PC-3 (cell line): ENCODE measurements at regions not wholly inside any gene's neighbourhood (a gene's known extent, or its start where the extent isn't known, plus 50 kb on each side); places are given as distances from the start of the nearest gene placed in this dataset.

Source experiments
- ATAC-seq: fragments of 200-7000 bp; cut with Tn5 transposase; 2 replicates; pipeline ENCODE4 v1.9.1; 2020; ENCODE audit warnings: mild to moderate bottlenecking, moderate library complexity
- BruUV-seq: library from RNA; stranded (reverse); fragments of 400-500 nt; replicated peaks from 2 replicates; lab custom pipeline; 2021; lab: Mats Ljungman, UMichigan
- CTCF ChIA-PET: fragments of 300-600 bp; sonication (Branson Sonifier 250); formaldehyde crosslinking; loops from one replicate; lab custom pipeline; 2022; ENCODE audit warnings: antibody characterized with exemption; lab: Charles Lee
- POLR2A ChIA-PET: fragments of 300-600 bp; sonication (Branson Sonifier 250); formaldehyde crosslinking; loops from one replicate; lab custom pipeline; 2022; ENCODE audit warnings: antibody characterized with exemption; ENCODE audit not compliant: unreplicated experiment; lab: Charles Lee
- DNase-seq: peaks from one replicate; pipeline ENCODE4 v3.0.0-alpha.2; 2015
- H2AFZ ChIP-seq: fragments of 300-600 bp; sonication (generic); 2 replicates; pipeline ENCODE4 v1.6.0; 2016; ENCODE audit warnings: antibody characterized with exemption, low read length
- H3F3A ChIP-seq: fragments of 300-600 bp; sonication (generic); one replicate; pipeline ENCODE4 v1.6.0; 2017; ENCODE audit warnings: antibody characterized with exemption, low read length, control low read depth, mild to moderate bottlenecking; ENCODE audit not compliant: unreplicated experiment
- H3K27ac ChIP-seq: fragments of 300-600 bp; sonication (generic); 2 replicates; pipeline ENCODE4 v1.5.1; 2016; ENCODE audit warnings: mild to moderate bottlenecking, low read length
- H3K27me3 ChIP-seq: fragments of 300-600 bp; sonication (generic); 2 replicates; pipeline ENCODE4 v1.6.1; 2016; ENCODE audit warnings: low read length, mixed read lengths
- H3K36me3 ChIP-seq: fragments of 300-600 bp; sonication (generic); 2 replicates; pipeline ENCODE4 v1.6.1; 2016; ENCODE audit warnings: low read depth, mixed run types, low read length, mixed read lengths
- H3K4me1 ChIP-seq: fragments of 300-600 bp; sonication (generic); 2 replicates; pipeline ENCODE4 v1.5.1; 2016; ENCODE audit warnings: low read length; ENCODE audit not compliant: insufficient read depth
- H3K4me2 ChIP-seq: fragments of 300-600 bp; sonication (generic); 2 replicates; pipeline ENCODE4 v1.6.0; 2016; ENCODE audit warnings: low read length
- H3K4me3 ChIP-seq: fragments of 300-600 bp; sonication (generic); 2 replicates; pipeline ENCODE4 v1.5.1; 2016; ENCODE audit warnings: mild to moderate bottlenecking, low read length, mixed read lengths
- H3K79me2 ChIP-seq: fragments of 300-600 bp; sonication (generic); 2 replicates; pipeline ENCODE4 v1.6.1; 2017; ENCODE audit warnings: low read length, mixed read lengths
- H3K9ac ChIP-seq: fragments of 300-600 bp; sonication (generic); 2 replicates; pipeline ENCODE4 v1.6.0; 2016; ENCODE audit warnings: mild to moderate bottlenecking, low read length
- H3K9me2 ChIP-seq: fragments of 300-600 bp; sonication (generic); replicated peaks from 2 replicates; pipeline ENCODE4 v1.6.1; 2016; ENCODE audit warnings: mixed run types, low read length, mixed read lengths
- H3K9me3 ChIP-seq: fragments of 300-600 bp; sonication (generic); 2 replicates; pipeline ENCODE4 v1.6.1; 2016; ENCODE audit warnings: low read length, mixed read lengths
- H4K20me1 ChIP-seq: fragments of 300-600 bp; sonication (generic); 2 replicates; pipeline ENCODE4 v1.6.1; 2016; ENCODE audit warnings: low read length, mixed read lengths
- CTCF ChIP-seq: fragments of 300-600 bp; sonication (generic); conservative IDR thresholded peaks from 2 replicates; pipeline ENCODE4 v1.5.1; 2017; ENCODE audit warnings: antibody characterized with exemption, low read depth, mild to moderate bottlenecking, low read length
- EZH2 ChIP-seq: fragments of 300-600 bp; sonication (generic); IDR thresholded peaks from one replicate; pipeline ENCODE4 v1.6.1; 2017; ENCODE audit warnings: antibody characterized with exemption, mild to moderate bottlenecking, low read length; ENCODE audit not compliant: unreplicated experiment
- EZH2phosphoT487 ChIP-seq: fragments of 300-600 bp; sonication (generic); IDR thresholded peaks from 2 replicates; pipeline ENCODE4 v1.6.1; 2018; ENCODE audit warnings: mild to moderate bottlenecking, antibody characterized with exemption, low read length, borderline replicate concordance
- intact Hi-C: fragments of 100-400 bp; cut with micrococcal nuclease; formaldehyde crosslinking; loops from 2 replicates; pipeline ENCODE4 v1.9.0; 2023

GRCh38 chr18:29241199-29241598 is 1064.3 kb upstream of the CDH2 start:
- Histone ChIP-seq H3K4me1 (no peaks in the 10 kb centered on the region), H3K27me3 (no peaks in the 10 kb centered on the region), H2AFZ (no peak overlapping the region), H3F3A (no peaks in the 10 kb centered on the region), H3K9me2 (no peaks in the 10 kb centered on the region), H3K9ac (no peak overlapping the region), H3K9me3 (no peaks in the 10 kb centered on the region), H3K79me2 (no peaks in the 10 kb centered on the region), H3K36me3 (no peaks in the 10 kb centered on the region), H3K4me3 (no peak overlapping the region), H4K20me1 (no peaks in the 10 kb centered on the region), H3K4me2 (no peak overlapping the region), H3K27ac (no peak overlapping the region)
- ATAC-seq = no peak
- DNase-seq = no peak
- POLR2A ChIA-PET = no interaction called here
- CTCF ChIA-PET = no interaction called here
- no TSS peak for BruUV-seq
- TF ChIP-seq EZH2phosphoT487 (no peak), EZH2 (no peak), CTCF (no peak)
- intact Hi-C loops = no loop called here

GRCh38 chr18:29234751-29235150 is 1057.8 kb upstream of the CDH2 start:
- BruUV-seq = no TSS peak
- no peaks in the 10 kb centered on the region for H3K27me3 ChIP-seq
- H3K36me3 ChIP-seq = peaks cover 3% of the 10 kb centered on the region; the same call in 1 of the 2 replicates
- no peaks in the 10 kb centered on the region for H3K9me2 ChIP-seq
- H3K27ac ChIP-seq = no peak overlapping the region
- H2AFZ ChIP-seq = no peak overlapping the region
- no peaks in the 10 kb centered on the region for H3K79me2 ChIP-seq
- DNase-seq (no peak), ATAC-seq (no peak)
- CTCF ChIA-PET = no interaction called here
- no peak overlapping the region for H3K9ac ChIP-seq
- no peak overlapping the region for H3K4me3 ChIP-seq
- H3K9me3 ChIP-seq = peaks cover 10% of the 10 kb centered on the region; the same call in 1 of the 2 replicates
- H4K20me1 ChIP-seq = no peaks in the 10 kb centered on the region
- no peaks in the 10 kb centered on the region for H3F3A ChIP-seq
- H3K4me2 ChIP-seq = no peak overlapping the region
- POLR2A ChIA-PET = no interaction called here
- H3K4me1 ChIP-seq = no peaks in the 10 kb centered on the region
- intact Hi-C loops = no loop called here
- TF ChIP-seq EZH2phosphoT487 = no peak
- TF ChIP-seq CTCF = no peak
- TF ChIP-seq EZH2 = no peak

- POLR2A ChIA-PET = interaction anchor here (0.6 kb wide), 1 partner anchor 10 kb away, joined by 3 read pairs; no protein-coding TSS in a partner anchor
- DNase-seq (peak; percentile 25), ATAC-seq (no peak)
- no TSS peak for BruUV-seq
- H3K9ac ChIP-seq = no peak overlapping the region
- H4K20me1 ChIP-seq = no peaks in the 10 kb centered on the region
- H3K4me3 ChIP-seq = no peak overlapping the region
- H3F3A ChIP-seq = no peaks in the 10 kb centered on the region
- intact Hi-C loops = no loop called here
- CTCF ChIA-PET = no interaction called here
- H3K4me2 ChIP-seq = no peak overlapping the region
- no peaks in the 10 kb centered on the region for H3K9me3 ChIP-seq
- no peaks in the 10 kb centered on the region for H3K36me3 ChIP-seq
- H3K27me3 ChIP-seq = no peaks in the 10 kb centered on the region
- no peaks in the 10 kb centered on the region for H3K79me2 ChIP-seq
- H3K9me2 ChIP-seq = 0 out of 2 replicates have a peak, but pooled peaks cover 2% of the 10 kb centered on the region
- no peak overlapping the region for H3K27ac ChIP-seq
- no peaks in the 10 kb centered on the region for H3K4me1 ChIP-seq
- TF ChIP-seq EZH2 (no peak), CTCF (no peak), EZH2phosphoT487 (no peak)
- H2AFZ ChIP-seq = no peak overlapping the region
Measured at GRCh38 chr18:29226213-29226612, 1049.3 kb upstream of the CDH2 start.
